GM23248 (cell line): ENCODE measurements at regions not wholly inside any gene's neighbourhood (a gene's known extent, or its start where the extent isn't known, plus 50 kb on each side); places are given as distances from the start of the nearest gene placed in this dataset.
A peak's percentile ranks its signal among the peaks of the same experiment; 100 is the strongest.

Experiments
- DNase-seq: peaks from one replicate; pipeline ENCODE4 v3.0.0-alpha.2; 2015
- H2AFZ ChIP-seq: fragments of 200-600 bp; sonication (generic); 2 replicates; pipeline ENCODE4 v1.6.1; 2016; ENCODE audit warnings: antibody characterized with exemption
- H3F3A ChIP-seq: fragments of 200-600 bp; sonication (generic); 2 replicates; pipeline ENCODE4 v1.6.1; 2016; ENCODE audit warnings: mild to moderate bottlenecking, antibody characterized with exemption, mixed run types; ENCODE audit not compliant: insufficient read depth
- H3K27ac ChIP-seq: fragments of 200-600 bp; sonication (generic); 2 replicates; pipeline ENCODE4 v1.5.1; 2016; ENCODE audit warnings: mild to moderate bottlenecking
- H3K27me3 ChIP-seq: fragments of 200-600 bp; sonication (generic); replicated peaks from 2 replicates; pipeline ENCODE4 v1.6.1; 2016; ENCODE audit warnings: mild to moderate bottlenecking; ENCODE audit not compliant: insufficient read depth
- H3K36me3 ChIP-seq: fragments of 200-600 bp; sonication (generic); 2 replicates; pipeline ENCODE4 v1.6.1; 2016; ENCODE audit warnings: low read depth, mild to moderate bottlenecking
- H3K4me1 ChIP-seq: fragments of 200-600 bp; sonication (generic); 2 replicates; pipeline ENCODE4 v1.6.1; 2016; ENCODE audit warnings: mild to moderate bottlenecking; ENCODE audit not compliant: insufficient read depth
- H3K4me2 ChIP-seq: fragments of 200-600 bp; sonication (generic); one replicate; pipeline ENCODE4 v1.6.1; 2016; ENCODE audit warnings: mild to moderate bottlenecking; ENCODE audit not compliant: unreplicated experiment
- H3K4me3 ChIP-seq: fragments of 200-600 bp; sonication (generic); 2 replicates; pipeline ENCODE4 v1.5.1; 2016; ENCODE audit warnings: mild to moderate bottlenecking
- H3K79me2 ChIP-seq: fragments of 200-600 bp; sonication (generic); 2 replicates; pipeline ENCODE4 v1.6.1; 2016; ENCODE audit warnings: mild to moderate bottlenecking; ENCODE audit not compliant: insufficient read depth
- H3K9ac ChIP-seq: fragments of 200-600 bp; sonication (generic); 2 replicates; pipeline ENCODE4 v1.6.1; 2016; ENCODE audit warnings: mild to moderate bottlenecking
- H3K9me2 ChIP-seq: fragments of 200-600 bp; sonication (generic); 2 replicates; pipeline ENCODE4 v1.6.1; 2016; ENCODE audit warnings: mixed run types, mild to moderate bottlenecking, moderate library complexity; ENCODE audit not compliant: insufficient read depth
- H3K9me3 ChIP-seq: fragments of 200-600 bp; sonication (generic); one replicate; pipeline ENCODE4 v1.6.1; 2017; ENCODE audit warnings: low read depth
- H4K20me1 ChIP-seq: fragments of 200-600 bp; sonication (generic); 2 replicates; pipeline ENCODE4 v1.6.0; 2016; ENCODE audit not compliant: insufficient read depth
- EZH2 ChIP-seq: fragments of 200-600 bp; sonication (generic); IDR thresholded peaks from 2 replicates; pipeline ENCODE4 v1.6.1; 2018; ENCODE audit warnings: antibody characterized with exemption, mild to moderate bottlenecking; ENCODE audit not compliant: insufficient read depth, poor library complexity, severe bottlenecking
- EZH2phosphoT487 ChIP-seq: fragments of 200-600 bp; sonication (generic); IDR thresholded peaks from 2 replicates; pipeline ENCODE4 v1.6.1; 2018; ENCODE audit warnings: antibody characterized with exemption, moderate library complexity, mild to moderate bottlenecking, low read depth; ENCODE audit not compliant: insufficient read depth
- WGBS, 2 experiments: methylation state at CpG; one replicate each; pipeline ENCODE4 v1.1.6; 2015 to 2017; ENCODE audit warnings: low lambda C conversion rate in 2 of 2, low coverage in 1 of 2; ENCODE audit errors: missing lambda C conversion rate in 2 of 2; 5-methylcytosine and 5-hydroxymethylcytosine counted together
- in situ Hi-C: fragments of 300-500 bp; cut with MboI; formaldehyde crosslinking; loops from 2 replicates; pipeline ENCODE4 v1.15.0; 2020

- 54 to 67% methylated on average over 1 of the region's 1 CpG for WGBS, 2 experiments
- Histone ChIP-seq H3K27ac (no peak overlapping the region), H3K4me2 (no peak overlapping the region), H3K9ac (no peak overlapping the region), H3K4me3 (no peak overlapping the region), H3K27me3 (no peaks in the 10 kb centered on the region), H3K9me3 (peaks cover 8% of the 10 kb centered on the region), H3K9me2 (no peaks in the 10 kb centered on the region), H4K20me1 (no peaks in the 10 kb centered on the region), H3K4me1 (peaks cover 10% of the 10 kb centered on the region; the same call in 1 of the 2 replicates), H3K79me2 (no peaks in the 10 kb centered on the region), H2AFZ (no peak overlapping the region), H3F3A (no peaks in the 10 kb centered on the region), H3K36me3 (no peaks in the 10 kb centered on the region)
- in situ Hi-C loops = no loop called here
- no peak for DNase-seq
- TF ChIP-seq EZH2phosphoT487 (no peak), EZH2 (no peak)
These were observed 1038.8 kb upstream of the ARRDC3 start for GRCh38 chr5:92421942-92422341.

- TF ChIP-seq EZH2phosphoT487 = no peak
- no peak for TF ChIP-seq EZH2
- DNase-seq = no peak
- H3K79me2 ChIP-seq = no peaks in the 10 kb centered on the region
- no peak overlapping the region for H3K4me2 ChIP-seq
- H3K9me3 ChIP-seq = peaks cover 8% of the 10 kb centered on the region
- no peaks in the 10 kb centered on the region for H3K9me2 ChIP-seq
- H3K27me3 ChIP-seq = no peaks in the 10 kb centered on the region
- H3K9ac ChIP-seq = no peak overlapping the region
- peaks cover 10% of the 10 kb centered on the region; the same call in 1 of the 2 replicates for H3K4me1 ChIP-seq
- H3K36me3 ChIP-seq = no peaks in the 10 kb centered on the region
- no peak overlapping the region for H2AFZ ChIP-seq
- H4K20me1 ChIP-seq = no peaks in the 10 kb centered on the region
- in situ Hi-C loops = no loop called here
- H3F3A ChIP-seq = no peaks in the 10 kb centered on the region
- H3K27ac ChIP-seq = no peak overlapping the region
- no peak overlapping the region for H3K4me3 ChIP-seq
These were observed 1038.1 kb upstream of the ARRDC3 start for GRCh38 chr5:92421196-92421595.

GRCh38 chr5:92419261-92419660 is 1036.1 kb upstream of the ARRDC3 start:
- H3K9me3 ChIP-seq = peaks cover 8% of the 10 kb centered on the region
- no peak overlapping the region for H2AFZ ChIP-seq
- no peaks in the 10 kb centered on the region for H4K20me1 ChIP-seq
- no peaks in the 10 kb centered on the region for H3F3A ChIP-seq
- no peak overlapping the region for H3K4me2 ChIP-seq
- no peak overlapping the region for H3K27ac ChIP-seq
- H3K4me3 ChIP-seq = no peak overlapping the region
- DNase-seq = no peak
- no peaks in the 10 kb centered on the region for H3K9me2 ChIP-seq
- in situ Hi-C loops = no loop called here
- TF ChIP-seq EZH2 (no peak), EZH2phosphoT487 (no peak)
- H3K79me2 ChIP-seq = no peaks in the 10 kb centered on the region
- H3K4me1 ChIP-seq = peaks cover 10% of the 10 kb centered on the region; the same call in 1 of the 2 replicates
- H3K27me3 ChIP-seq = no peaks in the 10 kb centered on the region
- H3K9ac ChIP-seq = no peak overlapping the region
- no peaks in the 10 kb centered on the region for H3K36me3 ChIP-seq

GRCh38 chr5:92418341-92418740 is 1035.2 kb upstream of the ARRDC3 start:
- H3K9me3 ChIP-seq = peaks cover 8% of the 10 kb centered on the region
- no peaks in the 10 kb centered on the region for H3K79me2 ChIP-seq
- WGBS, 2 experiments = 17 to 19% methylated on average over 3 of the region's 3 CpGs
- H2AFZ ChIP-seq = no peak overlapping the region; the same call in 1 of the 2 replicates
- H3F3A ChIP-seq = no peaks in the 10 kb centered on the region
- TF ChIP-seq EZH2 (no peak), EZH2phosphoT487 (no peak)
- in situ Hi-C loops = no loop called here
- no peak overlapping the region for H3K4me3 ChIP-seq
- H3K4me2 ChIP-seq = peak overlapping the region; percentile 2
- no peaks in the 10 kb centered on the region for H3K36me3 ChIP-seq
- no peak overlapping the region for H3K27ac ChIP-seq
- DNase-seq = peak; percentile 41
- H3K4me1 ChIP-seq = peaks cover 10% of the 10 kb centered on the region; the same call in 1 of the 2 replicates
- no peaks in the 10 kb centered on the region for H4K20me1 ChIP-seq
- H3K27me3 ChIP-seq = no peaks in the 10 kb centered on the region
- H3K9ac ChIP-seq = no peak overlapping the region
- no peaks in the 10 kb centered on the region for H3K9me2 ChIP-seq

- Histone ChIP-seq H3K4me3 (no peak overlapping the region), H3K27ac (peak overlapping the region; percentile 16), H3K9ac (no peak overlapping the region; the same call in 1 of the 2 replicates), H3K79me2 (no peaks in the 10 kb centered on the region), H3K9me2 (no peaks in the 10 kb centered on the region), H3K4me1 (peaks cover 8% of the 10 kb centered on the region), H3K4me2 (no peak overlapping the region), H4K20me1 (no peaks in the 10 kb centered on the region), H3K9me3 (no peaks in the 10 kb centered on the region), H2AFZ (peak overlapping the region; percentile 63), H3F3A (no peaks in the 10 kb centered on the region), H3K36me3 (no peaks in the 10 kb centered on the region), H3K27me3 (no peaks in the 10 kb centered on the region)
- peak; percentile 68 for DNase-seq
- TF ChIP-seq EZH2 (no peak), EZH2phosphoT487 (no peak)
- WGBS, 2 experiments = 12 to 24% methylated on average over 2 of the region's 2 CpGs
- in situ Hi-C loops = no loop called here
These were observed 1026.0 kb upstream of the ARRDC3 start for GRCh38 chr5:92409134-92409533.
